Effector memory CD4-positive, alpha-beta T cell (primary cell): ENCODE measurements at regions not wholly inside any gene's neighbourhood (a gene's known extent, or its start where the extent isn't known, plus 50 kb on each side); places are given as distances from the start of the nearest gene placed in this dataset.

Experiments
- DNase-seq, 3 donors: peaks; one replicate each; pipeline ENCODE4 v3.0.0-alpha.2; 2020
- H3K27ac ChIP-seq: 2 replicates; pipeline ENCODE4 v1.7.0; 2013; ENCODE audit warnings: mild to moderate bottlenecking, low read length, moderate library complexity; ENCODE audit not compliant: insufficient read depth, poor library complexity, severe bottlenecking
- H3K27me3 ChIP-seq: replicated peaks from 2 replicates; pipeline ENCODE4 v1.7.0; 2013; ENCODE audit warnings: mild to moderate bottlenecking, low read length; ENCODE audit not compliant: insufficient read depth, control insufficient read depth, poor library complexity, severe bottlenecking
- H3K36me3 ChIP-seq: 2 replicates; pipeline ENCODE4 v1.7.0; 2013; ENCODE audit warnings: mild to moderate bottlenecking, low read length, moderate library complexity; ENCODE audit not compliant: control insufficient read depth, insufficient read depth
- H3K4me1 ChIP-seq: 2 replicates; pipeline ENCODE4 v1.7.0; 2013; ENCODE audit warnings: low read length, mild to moderate bottlenecking; ENCODE audit not compliant: control insufficient read depth, insufficient read depth, poor library complexity, severe bottlenecking
- H3K4me3 ChIP-seq: 2 replicates; pipeline ENCODE4 v1.7.0; 2013; ENCODE audit warnings: low read length, low read depth, mild to moderate bottlenecking; ENCODE audit not compliant: insufficient read depth, poor library complexity, severe bottlenecking
- H3K9me3 ChIP-seq: 2 replicates; pipeline ENCODE4 v1.7.0; 2013; ENCODE audit warnings: mild to moderate bottlenecking, low read length, moderate library complexity; ENCODE audit not compliant: control insufficient read depth

DNA sequence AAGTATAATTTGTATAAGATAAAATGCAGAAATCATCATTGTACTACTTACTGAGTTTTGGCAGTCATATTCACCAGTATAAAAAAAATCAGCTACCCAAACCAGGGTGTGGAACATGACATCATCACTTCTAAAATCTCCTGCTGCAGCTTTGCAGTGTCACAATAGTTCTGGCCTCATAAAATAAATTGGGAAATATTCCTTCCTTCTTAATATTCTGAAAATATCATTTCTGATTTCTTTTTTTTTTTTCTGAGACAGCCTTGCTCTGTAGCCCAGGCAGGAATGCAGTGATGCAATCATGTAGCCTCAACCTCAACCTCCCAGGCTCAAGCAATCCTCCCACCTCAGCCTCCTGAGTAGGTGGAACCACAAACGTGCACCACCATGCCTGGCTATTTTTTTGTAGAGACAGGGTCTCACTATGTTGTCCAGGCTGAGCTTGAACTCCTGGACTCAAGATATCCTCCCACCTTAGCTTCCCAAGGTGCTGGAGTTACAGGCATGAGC is 101.4 kb downstream of the TMEM18 start:
- Histone ChIP-seq H3K36me3 (no peaks in the 10 kb centered on the region), H3K4me3 (no peak overlapping the region), H3K27ac (no peak overlapping the region), H3K9me3 (peaks cover 6% of the 10 kb centered on the region), H3K27me3 (no peaks in the 10 kb centered on the region), H3K4me1 (no peaks in the 10 kb centered on the region)
- no peak for DNase-seq

DNA sequence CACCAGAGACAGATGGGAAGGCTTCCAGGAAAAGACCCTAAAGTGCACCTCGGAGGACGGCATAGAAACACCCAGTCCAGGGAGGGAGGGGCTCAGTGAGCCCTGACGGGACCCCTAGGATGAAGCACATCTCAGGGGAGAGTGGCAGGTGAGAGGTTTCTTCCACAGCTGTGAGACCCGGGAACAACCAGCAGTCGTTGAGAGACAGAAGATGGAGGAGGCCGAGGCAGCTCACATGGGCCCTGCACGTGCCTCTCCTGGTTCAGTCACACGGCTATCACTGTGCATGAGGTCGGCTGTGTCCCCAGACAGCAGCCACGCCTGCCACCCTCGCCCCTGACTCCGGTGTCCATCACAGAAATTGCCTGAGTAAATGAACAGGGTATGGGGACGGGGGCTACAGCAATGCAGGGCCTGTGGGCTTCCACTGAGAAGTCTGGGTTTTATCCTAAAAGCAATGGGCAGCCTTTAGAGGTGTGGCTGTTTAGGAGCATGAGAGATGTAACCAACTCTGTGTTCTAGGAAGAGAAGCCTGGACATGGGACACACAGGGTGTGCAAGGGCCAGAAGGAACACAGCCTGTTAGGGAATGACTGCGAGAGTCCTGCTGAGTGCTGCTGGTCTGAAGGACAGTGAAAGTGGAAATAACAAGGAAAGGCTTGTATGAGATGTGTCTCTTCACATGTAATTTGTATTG is 102.0 kb downstream of the TMEM18 start:
- no peak for DNase-seq

DNA sequence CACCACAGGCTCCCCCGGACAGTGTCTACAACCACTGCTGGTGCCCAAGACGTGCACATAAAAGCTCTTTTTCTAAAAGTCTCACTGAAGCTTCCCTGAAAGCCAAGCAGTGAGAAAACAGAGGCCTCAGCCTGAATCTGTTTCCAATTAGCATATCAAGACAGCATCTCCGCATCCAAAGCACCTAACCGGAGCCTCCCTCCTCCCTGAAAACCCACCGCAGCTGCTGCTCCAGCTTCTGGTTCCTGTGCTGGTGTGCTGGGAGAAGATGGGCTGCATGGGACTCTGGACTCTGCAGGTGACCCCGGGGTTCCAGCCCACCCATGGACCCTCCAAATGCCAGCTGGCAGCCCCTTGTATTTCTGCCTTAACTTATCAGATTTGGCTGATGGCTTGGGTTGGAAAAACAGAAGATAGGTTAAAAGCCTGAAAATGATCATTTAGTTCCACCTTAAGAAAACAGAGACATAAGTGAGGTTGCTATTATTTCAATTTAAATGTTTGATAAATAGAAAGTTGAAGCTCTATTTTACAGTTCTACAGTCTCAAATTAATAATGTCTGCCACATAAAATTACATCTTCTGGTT is 103.3 kb downstream of the TMEM18 start:
- Histone ChIP-seq H3K4me1 (no peaks in the 10 kb centered on the region), H3K27me3 (no peaks in the 10 kb centered on the region), H3K4me3 (no peak overlapping the region), H3K9me3 (peaks cover 6% of the 10 kb centered on the region), H3K36me3 (no peaks in the 10 kb centered on the region), H3K27ac (no peak overlapping the region)
- no peak for DNase-seq

More for the DNA sequence above, 102.0 kb downstream of the TMEM18 start:
- Histone ChIP-seq H3K27ac (no peak overlapping the region), H3K36me3 (no peaks in the 10 kb centered on the region), H3K27me3 (no peaks in the 10 kb centered on the region), H3K9me3 (peaks cover 6% of the 10 kb centered on the region), H3K4me3 (no peak overlapping the region), H3K4me1 (no peaks in the 10 kb centered on the region)

DNA sequence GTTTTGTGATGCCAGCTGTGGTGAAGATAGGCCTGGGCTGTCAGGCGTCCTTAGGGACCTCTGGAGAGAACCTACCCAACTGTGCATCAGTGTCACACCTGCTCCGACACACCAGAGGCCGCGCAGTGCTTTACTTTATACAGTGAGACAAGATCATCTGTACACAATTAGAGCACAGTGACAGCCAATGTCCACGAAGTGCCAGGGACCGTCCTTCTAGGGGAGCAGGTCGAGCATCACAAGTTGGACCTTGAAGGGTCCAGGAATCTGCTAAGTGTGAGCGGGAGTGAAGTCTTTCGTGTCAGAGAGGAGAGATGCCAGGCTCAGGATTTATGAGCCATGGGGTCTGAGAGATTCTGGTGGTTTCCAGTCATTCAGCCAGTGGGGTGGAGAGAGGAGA is 104.2 kb downstream of the TMEM18 start:
- Histone ChIP-seq H3K27me3 (no peaks in the 10 kb centered on the region), H3K36me3 (no peaks in the 10 kb centered on the region), H3K4me3 (no peak overlapping the region), H3K9me3 (peaks cover 6% of the 10 kb centered on the region), H3K4me1 (no peaks in the 10 kb centered on the region), H3K27ac (no peak overlapping the region)
- DNase-seq, result no peak

DNA sequence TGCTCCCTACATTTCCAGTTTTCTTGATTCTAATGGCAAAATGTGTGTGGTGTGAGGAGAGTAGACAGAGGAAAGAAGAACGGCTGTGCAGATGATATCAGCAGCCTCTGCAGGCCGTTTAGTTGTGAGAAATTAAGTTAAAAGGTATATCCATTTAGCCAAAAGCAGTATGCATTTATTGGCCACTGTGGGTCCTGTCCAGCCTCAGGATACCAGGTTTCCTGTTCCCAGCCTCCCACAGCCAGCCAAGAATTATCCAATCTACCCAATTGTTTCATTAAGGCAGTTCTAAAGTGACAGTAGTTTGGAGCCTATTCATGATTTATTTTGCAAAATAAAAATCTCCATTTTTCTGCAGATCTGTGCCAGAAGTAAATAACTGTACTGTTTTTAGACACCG is 107.5 kb downstream of the TMEM18 start:
- H3K4me1 ChIP-seq, result no peaks in the 10 kb centered on the region
- no peaks in the 10 kb centered on the region for H3K27me3 ChIP-seq
- H3K4me3 ChIP-seq, result no peak overlapping the region
- no peaks in the 10 kb centered on the region for H3K9me3 ChIP-seq
- no peaks in the 10 kb centered on the region for H3K36me3 ChIP-seq
- no peak overlapping the region for H3K27ac ChIP-seq
- no peak for DNase-seq

DNA sequence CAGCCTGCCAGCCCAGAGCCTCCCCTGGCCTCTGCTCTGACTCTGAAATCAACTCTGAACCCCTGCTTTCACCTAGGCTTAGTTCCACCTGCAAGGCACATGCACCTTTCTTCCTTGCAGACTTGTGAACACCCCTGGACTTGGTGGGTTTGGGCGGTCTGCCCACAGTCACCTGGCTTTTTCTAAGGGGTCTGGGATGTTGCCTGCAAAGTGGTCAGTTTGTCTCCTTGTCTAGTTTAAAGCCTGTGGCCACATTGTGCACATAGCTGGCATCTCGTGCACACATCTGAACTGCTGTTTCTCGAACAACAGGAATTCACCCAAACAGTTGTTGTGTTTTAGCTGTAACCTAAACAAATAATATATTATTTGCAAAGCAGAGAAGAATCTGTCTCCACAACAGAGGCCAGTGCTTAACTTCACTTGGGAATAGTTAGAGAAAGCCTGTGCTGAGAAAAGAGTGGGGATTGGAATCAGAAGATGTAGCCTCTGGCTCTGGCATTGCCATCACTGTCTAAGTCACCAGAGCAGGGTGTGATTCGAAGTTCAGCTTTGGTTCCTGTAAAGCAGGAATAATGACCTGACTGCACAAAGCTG is 108.5 kb downstream of the TMEM18 start:
- Histone ChIP-seq H3K27ac (no peak overlapping the region), H3K27me3 (no peaks in the 10 kb centered on the region), H3K36me3 (no peaks in the 10 kb centered on the region), H3K9me3 (no peaks in the 10 kb centered on the region), H3K4me1 (no peaks in the 10 kb centered on the region), H3K4me3 (no peak overlapping the region)
- no peak for DNase-seq

DNA sequence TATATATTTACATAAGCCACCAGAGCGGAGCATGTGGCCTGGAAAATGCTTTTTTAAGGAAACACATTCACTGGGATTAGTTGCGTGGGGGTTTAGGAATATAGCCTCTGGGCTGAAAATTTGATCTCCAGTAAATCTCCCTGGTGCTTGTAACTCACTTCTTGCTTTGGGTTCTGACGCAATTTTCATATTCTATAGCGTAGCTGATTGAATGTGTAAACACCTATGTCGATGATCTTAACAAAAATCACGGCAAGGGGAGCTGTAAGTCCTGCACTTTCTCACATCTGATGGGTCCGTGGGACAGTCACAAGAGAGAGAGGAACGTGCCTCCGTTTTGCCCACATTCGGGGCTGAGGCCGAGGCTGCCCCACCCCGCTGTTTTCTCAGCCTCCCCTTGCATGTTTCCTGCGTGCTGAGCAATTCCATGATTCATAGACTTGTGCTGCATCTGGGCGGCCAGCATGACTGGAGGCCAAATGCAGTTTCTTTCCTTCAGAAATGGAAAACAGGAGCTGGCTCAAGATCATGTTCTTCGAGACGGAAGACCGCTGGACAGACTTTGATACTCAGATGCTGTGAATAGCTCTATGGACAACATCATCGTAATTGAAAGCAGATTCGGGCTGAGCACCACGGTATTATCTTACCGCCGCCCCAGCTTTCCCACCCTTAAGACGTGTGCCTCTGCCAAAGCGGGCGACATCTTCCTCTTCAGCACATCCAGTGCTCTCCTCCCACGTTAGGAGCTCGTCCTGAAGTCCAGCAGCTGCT is 109.2 kb downstream of the TMEM18 start:
- Histone ChIP-seq H3K9me3 (no peaks in the 10 kb centered on the region), H3K4me1 (no peaks in the 10 kb centered on the region), H3K27me3 (no peaks in the 10 kb centered on the region), H3K27ac (no peak overlapping the region), H3K4me3 (no peak overlapping the region), H3K36me3 (no peaks in the 10 kb centered on the region)
- DNase-seq, result no peak

DNA sequence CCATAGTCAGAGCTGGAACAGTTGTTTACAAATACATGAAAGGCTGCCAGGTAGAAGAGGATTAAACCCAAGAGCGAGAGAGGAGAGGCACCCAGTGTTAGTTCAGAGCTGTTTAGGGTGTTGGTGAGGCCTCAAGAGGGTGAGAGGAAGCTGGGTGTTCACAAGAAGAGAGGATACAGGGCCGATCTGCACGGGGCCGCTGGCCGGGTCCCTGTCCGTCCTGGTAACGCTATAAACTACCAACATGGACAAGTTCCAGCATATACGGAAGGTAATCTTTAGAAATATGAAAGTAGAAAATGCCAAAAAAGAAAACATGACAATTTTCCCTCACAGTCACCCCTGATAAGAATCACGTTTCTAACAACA is 109.7 kb downstream of the TMEM18 start:
- Histone ChIP-seq H3K4me1 (no peaks in the 10 kb centered on the region), H3K4me3 (no peak overlapping the region), H3K27ac (no peak overlapping the region), H3K27me3 (no peaks in the 10 kb centered on the region), H3K36me3 (no peaks in the 10 kb centered on the region), H3K9me3 (no peaks in the 10 kb centered on the region)
- no peak for DNase-seq

DNA sequence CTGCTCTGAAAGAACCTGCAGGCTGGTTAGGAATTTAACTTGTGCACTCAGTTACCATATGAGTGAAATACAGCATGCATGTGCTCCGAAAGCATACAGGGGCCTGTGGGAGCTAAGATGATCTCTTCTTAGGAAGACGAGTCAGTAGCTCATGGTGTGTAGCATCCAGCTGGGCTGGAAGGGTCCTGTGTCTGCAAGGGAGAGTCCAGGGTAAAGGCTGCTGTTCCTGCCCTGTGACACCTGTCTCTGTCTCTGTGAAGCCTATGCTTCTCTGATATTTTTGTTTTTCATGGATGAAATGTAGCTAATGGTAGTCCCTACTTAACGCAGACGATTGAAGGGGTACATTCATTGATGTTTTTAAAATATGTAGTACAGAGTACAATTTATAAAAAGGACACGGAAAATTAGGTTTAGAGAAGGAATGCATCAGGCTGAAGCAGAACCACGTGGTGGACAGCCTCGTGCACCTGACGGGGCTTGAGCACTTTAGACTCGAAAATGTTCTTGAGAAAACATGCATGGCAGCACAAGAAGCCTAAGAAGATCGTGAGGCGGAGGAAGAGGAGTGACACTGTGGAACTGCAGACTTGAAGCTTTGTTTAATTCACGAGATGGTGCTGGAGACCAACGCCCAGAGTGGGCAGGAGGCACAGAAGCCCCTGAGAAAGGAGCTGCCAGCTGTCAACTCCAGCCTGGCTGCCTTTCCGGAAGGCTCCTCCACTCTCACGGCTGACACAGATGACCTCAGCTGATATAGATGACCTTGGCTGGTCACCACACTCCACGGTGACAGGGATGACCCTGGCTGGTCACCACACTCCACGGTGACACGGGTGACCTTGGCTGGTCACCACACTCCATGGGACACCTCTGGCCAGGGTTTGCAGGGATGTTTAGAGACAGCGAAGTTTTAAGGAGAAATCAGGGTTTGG is 110.6 kb downstream of the TMEM18 start:
- Histone ChIP-seq H3K4me3 (no peak overlapping the region), H3K36me3 (no peaks in the 10 kb centered on the region), H3K27me3 (no peaks in the 10 kb centered on the region), H3K9me3 (no peaks in the 10 kb centered on the region), H3K4me1 (no peaks in the 10 kb centered on the region), H3K27ac (no peak overlapping the region)
- no peak for DNase-seq
